Brain pericyte (primary cell): ENCODE measurements at regions not wholly inside any gene's neighbourhood (a gene's known extent, or its start where the extent isn't known, plus 50 kb on each side); places are given as distances from the start of the nearest gene placed in this dataset.
A peak's percentile ranks its signal among the peaks of the same experiment; 100 is the strongest.

Source experiments
- DNase-seq: peaks from one replicate; pipeline ENCODE4 v3.0.0-alpha.2; 2012; ENCODE audit warnings: low read depth, low spot score

DNA sequence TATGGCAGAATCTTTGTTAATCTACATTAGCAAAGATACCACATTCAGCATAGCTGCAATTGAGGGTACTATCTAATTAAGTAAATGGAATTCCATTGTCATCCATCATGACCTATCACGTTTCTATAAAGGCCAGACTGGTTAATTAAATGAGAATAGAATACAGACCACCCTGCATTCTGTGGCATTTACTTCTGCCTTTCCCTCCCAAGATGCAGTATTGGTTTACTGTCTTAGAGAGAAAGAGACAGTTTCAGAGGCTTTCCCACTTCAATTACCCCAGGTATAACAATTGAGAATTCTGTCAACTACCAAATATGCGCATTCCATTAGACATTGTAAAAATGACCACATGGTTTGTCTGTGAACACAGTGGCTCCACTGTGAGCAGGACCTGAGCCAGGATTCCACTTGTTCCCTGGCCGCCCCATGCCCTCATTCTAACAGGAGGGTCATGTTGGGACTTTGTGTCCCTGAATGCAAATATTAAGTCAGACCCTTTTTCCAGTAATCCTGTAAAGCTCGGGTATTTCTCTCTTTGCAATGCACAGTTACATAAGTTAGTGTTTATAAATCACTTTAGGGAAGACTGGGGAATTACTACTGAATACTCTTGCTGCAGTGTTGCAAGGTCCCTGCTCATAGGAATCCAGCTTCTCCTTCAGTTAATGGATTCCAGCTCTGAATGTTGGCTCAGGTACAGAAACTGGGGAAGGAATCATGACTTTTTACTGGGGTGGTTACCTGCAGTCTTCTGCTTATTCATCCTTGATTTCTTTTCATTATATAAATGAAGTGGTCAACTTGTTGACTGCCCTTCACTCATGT is 261.0 kb downstream of the PDGFC start:
- DNase-seq: no peak

DNA sequence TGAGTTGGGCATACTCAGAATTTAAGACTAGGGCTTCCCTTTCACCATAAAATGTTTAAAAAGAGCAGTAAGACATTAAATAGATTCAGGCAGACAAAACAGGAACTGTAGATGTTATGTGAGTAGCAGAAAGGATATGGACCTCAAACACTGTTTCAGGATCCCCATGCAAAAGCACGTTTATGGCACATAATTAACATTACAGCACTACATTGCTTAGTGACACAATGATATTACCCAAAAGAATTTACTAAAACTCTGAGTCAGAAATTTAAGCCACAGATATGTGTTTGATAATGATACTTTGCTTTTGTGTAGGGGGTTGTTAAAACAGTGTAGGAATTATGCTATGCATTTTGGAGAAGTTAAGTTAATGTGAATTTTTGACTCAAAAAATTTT is 266.3 kb downstream of the PDGFC start:
- DNase-seq: no peak

DNA sequence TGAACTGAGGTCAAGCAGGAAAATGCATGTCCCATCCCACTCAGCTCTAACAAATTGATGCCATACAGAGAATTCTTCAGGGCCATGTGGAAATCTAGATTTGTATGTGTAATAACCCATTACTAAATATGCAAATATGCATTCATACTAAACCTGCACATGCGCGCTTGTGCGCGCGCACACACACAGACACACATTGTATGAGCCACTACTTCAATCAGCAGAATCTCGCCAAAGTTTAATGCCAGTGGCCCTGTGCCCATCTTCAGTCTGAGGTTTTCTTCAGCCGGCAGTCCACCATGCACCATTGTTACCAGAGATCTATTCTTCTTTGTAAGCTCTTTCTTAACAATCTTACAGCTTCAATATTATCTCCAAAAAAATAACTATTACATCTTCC is 276.4 kb downstream of the PDGFC start:
- DNase-seq: no peak

DNA sequence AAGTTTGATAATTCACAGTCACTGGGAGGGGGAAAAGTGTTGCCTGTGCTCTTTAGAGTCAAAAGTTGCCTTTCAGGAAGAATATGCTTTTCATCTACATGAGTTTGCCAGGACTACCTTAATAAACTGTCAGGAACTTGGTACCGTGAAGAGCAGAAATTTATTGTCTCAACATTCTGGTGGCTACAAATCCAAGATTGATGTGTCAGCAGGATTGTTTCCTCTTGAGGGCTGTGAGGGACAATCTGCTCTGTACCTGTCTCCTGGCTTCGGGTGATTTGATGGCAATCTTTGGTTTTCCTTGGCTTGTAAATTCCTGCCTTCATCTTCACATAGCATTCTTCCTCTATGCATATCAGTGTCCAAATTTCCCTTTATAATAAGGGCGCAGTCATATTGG is 277.2 kb downstream of the PDGFC start:
- DNase-seq: no peak

- DNase-seq: no peak
Observed at GRCh38 chr4:156693557-156693956, 278.0 kb downstream of the PDGFC start.

DNA sequence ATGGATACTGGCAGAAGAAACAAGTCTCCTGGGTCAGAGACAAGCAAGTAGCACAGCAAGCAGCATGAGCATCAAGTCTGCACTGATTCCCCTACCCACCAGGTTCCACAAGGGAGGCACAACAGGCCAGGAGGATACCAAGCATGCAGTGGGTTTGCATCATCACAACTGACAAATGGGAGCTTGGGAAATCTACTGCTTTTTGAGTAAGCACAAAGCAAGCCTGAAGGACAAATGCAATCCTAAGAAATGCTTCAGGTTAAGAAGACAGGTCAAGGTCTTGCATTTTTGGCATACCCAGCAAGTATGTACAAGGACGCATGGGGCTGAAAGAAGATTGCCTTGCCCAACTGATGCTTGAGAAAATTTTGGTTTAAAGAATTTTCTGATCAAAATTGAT is 279.6 kb downstream of the PDGFC start:
- DNase-seq: no peak

- DNase-seq: no peak
Observed at GRCh38 chr4:156690572-156690971, 281.0 kb downstream of the PDGFC start.

GRCh38 chr4:156686120-156686519 is 285.5 kb downstream of the PDGFC start:
- DNase-seq: peak; percentile 65

DNA sequence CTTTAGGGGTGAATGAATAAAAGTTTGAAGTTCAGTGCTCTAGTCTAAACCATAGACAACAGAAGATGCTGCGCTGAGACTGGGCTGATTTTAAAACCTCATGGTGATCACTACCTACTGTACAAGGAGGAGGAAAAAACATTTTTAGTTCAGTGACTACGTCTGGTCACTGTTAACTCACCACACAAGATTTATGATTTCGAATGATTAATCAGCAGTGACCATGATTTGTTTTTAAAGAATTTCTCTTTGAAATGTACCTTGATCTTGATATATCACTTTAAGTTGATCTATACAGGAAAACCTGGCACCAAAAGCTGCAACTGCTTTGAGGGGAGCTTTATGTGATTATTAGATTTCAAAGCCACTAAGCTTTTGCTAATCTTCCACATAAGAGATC is 286.3 kb downstream of the PDGFC start:
- no peak for DNase-seq

DNA sequence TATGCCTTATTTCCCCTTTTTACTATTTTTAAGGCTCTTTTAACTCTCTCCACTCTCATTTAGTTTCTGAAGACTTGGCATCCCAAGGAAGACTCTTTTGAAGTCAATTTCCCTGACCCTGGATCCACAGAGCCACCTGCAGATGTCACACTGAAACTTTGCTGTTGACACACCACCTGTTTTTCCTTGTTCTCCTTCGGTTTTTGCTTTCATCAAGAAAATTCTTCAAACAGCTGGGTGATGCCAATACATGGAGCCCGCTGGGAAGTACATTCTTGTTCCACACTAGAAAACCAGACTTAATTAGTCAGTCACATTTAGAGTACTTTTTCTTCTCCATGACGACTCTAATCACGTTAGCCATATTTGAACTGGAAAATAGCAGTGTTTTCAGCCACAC is 293.9 kb downstream of the PDGFC start:
- no peak for DNase-seq

- DNase-seq: no peak
Observed at GRCh38 chr4:156677131-156677531, 294.5 kb downstream of the PDGFC start.

DNA sequence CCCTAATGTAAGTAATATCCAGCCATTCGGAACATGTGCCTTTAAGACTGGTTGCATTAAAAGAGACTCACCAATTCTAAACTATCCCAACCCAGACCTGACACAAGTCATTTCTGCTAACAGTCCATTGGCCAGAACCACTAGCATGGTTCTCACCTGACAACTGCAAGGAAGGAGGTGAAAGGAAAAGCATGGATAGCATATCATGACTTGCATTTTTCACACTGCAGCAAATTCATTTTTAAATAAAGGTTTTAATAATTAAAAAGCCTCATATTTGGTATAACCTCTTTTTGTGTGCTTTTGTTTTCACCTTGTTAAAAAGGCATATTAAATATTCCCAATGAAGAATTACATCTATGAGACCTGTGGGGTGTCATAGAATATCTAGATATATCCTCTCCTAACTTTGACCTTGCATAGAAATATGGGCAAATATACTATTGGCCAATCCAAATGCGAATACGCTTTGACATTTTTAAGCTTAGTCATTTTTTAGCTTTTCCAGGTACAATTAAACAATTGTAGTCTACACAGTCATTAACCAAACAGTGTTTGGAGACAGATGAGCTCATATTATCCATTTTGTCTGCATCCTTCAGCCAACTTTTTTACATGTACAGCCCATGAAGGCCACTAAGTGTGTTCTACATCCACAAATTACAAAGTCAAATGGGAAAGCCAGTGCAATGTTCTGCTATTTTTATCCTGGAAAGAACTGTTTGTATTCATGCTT is 295.3 kb downstream of the PDGFC start:
- DNase-seq: no peak

DNA sequence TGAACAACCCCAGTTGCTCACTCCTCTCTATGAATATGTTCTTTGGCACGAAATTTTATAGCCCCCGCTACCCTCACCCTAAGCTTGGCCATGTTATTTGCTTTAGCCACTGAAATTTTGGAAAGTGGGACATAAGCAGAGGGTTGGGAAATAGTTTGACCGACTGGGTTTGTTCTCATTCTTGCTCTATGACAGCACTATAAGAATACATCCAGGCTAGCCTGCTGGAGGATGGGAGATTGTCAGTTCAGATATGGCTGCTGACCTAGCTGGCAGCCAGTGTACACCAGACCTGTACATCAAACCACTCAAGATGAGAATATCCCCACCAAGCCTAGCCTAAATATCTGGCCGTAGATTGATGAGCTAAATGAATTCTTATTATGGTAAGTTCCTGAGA is 298.1 kb downstream of the PDGFC start:
- DNase-seq: no peak

- DNase-seq: no peak
Observed at GRCh38 chr4:156672492-156673305, 298.9 kb downstream of the PDGFC start.

GRCh38 chr4:156665780-156666366 is 305.7 kb downstream of the PDGFC start:
- no peak for DNase-seq

DNA sequence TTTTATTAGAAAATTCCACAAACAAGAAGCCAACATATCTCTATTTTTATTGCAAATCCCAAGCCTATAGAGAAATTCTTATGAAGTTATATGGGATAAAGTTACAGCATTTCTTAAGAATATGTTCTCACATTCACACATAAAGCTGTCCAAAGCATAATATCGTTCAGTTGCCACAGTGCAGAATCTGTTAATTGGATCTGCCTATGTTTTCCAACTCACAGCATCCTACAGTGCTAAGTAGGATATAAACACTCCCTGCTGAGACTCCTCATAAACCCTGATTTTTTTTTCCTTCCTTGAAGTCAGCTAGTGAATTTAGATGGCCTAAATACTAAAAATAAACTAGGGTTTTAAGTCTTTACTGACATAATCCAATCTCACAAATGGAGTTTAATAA is 307.9 kb downstream of the PDGFC start:
- no peak for DNase-seq

- DNase-seq: no peak
Observed at GRCh38 chr4:156662921-156663320, 308.7 kb downstream of the PDGFC start.

- no peak for DNase-seq
Observed at GRCh38 chr4:156661555-156661954, 310.0 kb downstream of the PDGFC start.

GRCh38 chr4:156660465-156660864 is 311.1 kb downstream of the PDGFC start:
- DNase-seq: no peak

DNA sequence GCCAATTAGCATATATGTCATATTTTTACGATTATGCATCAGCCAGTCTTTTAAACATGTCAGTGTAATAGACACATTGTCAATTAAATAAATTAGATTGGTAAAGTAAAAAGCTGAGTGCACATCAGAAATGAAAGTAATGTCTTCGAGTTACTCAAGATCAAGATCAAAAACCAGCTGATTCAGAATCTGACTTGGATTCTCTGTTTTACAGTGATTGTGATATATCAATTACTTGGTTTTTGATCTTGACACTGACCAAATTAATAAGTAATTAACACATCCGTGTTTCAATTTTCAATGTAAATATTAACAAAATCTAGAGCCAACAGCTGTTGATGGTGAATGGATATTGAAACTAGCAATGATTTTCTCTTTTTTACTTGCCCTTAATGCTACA is 311.6 kb downstream of the PDGFC start:
- DNase-seq: no peak

DNA sequence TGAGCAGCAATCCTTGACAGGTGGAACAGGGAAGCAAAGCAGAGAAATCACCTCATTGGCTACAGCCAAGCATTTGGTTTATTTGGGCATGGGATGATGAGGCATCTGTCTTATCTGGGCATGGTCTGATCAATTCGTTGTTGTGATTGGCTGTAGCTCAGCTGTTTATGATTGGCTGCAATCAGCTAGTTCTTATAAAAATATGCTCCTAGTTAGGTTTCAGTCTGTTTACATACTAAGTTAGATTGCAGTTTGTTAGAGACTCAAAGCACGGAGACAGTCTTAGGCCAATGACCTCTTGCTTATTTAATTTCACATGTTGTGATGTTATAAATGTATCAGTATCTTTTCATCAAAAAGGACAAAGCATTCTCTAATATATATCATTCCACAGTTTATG is 312.0 kb downstream of the PDGFC start:
- no peak for DNase-seq

GRCh38 chr4:156656896-156657295 is 314.7 kb downstream of the PDGFC start:
- no peak for DNase-seq
